GM10248 (cell line): ENCODE measurements at regions not wholly inside any gene's neighbourhood (a gene's known extent, or its start where the extent isn't known, plus 50 kb on each side); places are given as distances from the start of the nearest gene placed in this dataset.
"Not testable (repeated sequence)": the region's sequence is repeated elsewhere in the genome, so short reads cannot be mapped to it uniquely, and the experiment has no call there.

Experiments
- CTCF ChIA-PET: fragments of 300-600 bp; sonication (Branson Sonifier 250); formaldehyde crosslinking; extraction: SDS; loops from one replicate; lab custom pipeline; 2021; ENCODE audit warnings: antibody characterized with exemption; lab: Yijun Ruan, JAX
- POLR2A ChIA-PET: fragments of 350-650 bp; sonication (Branson Sonifier 250); formaldehyde crosslinking; extraction: SDS; loops from one replicate; lab custom pipeline; 2020; ENCODE audit warnings: antibody characterized with exemption; lab: Yijun Ruan, JAX
- DNase-seq: peaks from one replicate; pipeline ENCODE4 v3.0.0; 2012; ENCODE audit errors: extremely low spot score
- CTCF ChIP-seq: IDR thresholded peaks from 2 replicates; pipeline ENCODE4 v1.5.1; 2012; ENCODE audit warnings: mild to moderate bottlenecking, low read depth; ENCODE audit errors: extremely low read depth, missing control alignments, control extremely low read depth

DNA sequence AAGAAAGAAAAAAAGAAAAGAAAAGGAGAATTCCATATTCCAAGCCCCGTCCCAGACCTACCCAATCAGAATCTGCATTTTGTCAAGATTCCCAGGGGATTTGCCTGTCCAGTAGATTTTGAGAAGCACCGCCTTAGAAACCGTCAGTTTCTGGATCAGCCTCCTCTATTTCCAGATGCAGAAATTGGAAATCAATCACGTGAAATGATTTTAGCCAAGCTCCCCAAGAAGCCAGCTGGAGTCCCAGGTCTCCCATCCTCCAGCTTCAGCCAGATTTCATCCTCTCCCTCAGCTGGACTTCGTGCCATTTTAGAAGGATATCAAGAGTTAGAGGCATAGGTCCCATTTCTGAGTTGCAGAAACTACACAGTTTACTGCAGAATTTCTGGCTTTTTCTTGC lies 629.3 kb downstream of the MID1IP1 start:
- ChIA-PET CTCF (no interaction called here), POLR2A (no interaction called here)
- DNase-seq = no peak
- no peak for TF ChIP-seq CTCF

GRCh38 chrX:39431893-39432292 lies 630.6 kb downstream of the MID1IP1 start:
- no peak for DNase-seq
- ChIA-PET POLR2A (no interaction called here), CTCF (no interaction called here)
- no peak for TF ChIP-seq CTCF

DNA sequence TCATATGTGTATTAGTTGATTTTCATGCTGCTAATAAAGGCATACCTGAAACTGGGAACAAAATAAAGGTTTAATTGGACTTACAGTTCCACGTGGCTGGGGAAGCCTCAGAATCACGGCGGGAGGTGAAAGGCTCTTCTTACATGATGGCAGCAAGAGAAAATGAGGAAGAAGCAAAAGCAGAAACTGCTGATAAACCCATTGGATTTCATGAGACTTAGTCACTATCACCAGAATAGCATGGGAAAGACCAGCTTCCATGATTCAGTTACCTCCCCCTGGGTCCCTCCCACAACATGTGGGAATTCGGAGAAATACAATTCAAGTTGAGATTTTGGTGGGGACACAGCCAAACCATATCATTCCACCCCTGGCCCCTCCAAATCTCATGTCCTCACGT lies 633.4 kb downstream of the MID1IP1 start:
- POLR2A ChIA-PET, DNase-seq, CTCF ChIA-PET: not testable (repeated sequence)

DNA sequence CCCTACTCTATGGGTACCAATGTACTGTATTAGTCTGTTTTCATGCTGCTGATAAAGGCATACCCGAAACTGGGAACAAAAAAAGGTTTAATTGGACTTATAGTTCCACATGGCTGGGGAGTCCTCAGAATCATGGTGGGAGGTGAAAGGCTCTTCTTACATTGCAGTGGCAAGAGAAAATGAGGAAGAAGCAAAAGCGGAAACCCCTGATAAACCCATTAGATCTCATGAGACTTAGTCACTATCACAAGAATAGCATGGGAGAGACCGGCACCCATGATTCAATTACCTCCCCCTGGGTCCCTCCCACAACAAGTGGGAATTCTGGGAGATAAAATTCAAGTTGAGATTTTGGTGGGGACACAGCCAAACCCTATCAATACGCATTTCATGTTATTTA lies 635.3 kb downstream of the MID1IP1 start:
- POLR2A ChIA-PET, DNase-seq, CTCF ChIA-PET: not testable (repeated sequence)

DNA sequence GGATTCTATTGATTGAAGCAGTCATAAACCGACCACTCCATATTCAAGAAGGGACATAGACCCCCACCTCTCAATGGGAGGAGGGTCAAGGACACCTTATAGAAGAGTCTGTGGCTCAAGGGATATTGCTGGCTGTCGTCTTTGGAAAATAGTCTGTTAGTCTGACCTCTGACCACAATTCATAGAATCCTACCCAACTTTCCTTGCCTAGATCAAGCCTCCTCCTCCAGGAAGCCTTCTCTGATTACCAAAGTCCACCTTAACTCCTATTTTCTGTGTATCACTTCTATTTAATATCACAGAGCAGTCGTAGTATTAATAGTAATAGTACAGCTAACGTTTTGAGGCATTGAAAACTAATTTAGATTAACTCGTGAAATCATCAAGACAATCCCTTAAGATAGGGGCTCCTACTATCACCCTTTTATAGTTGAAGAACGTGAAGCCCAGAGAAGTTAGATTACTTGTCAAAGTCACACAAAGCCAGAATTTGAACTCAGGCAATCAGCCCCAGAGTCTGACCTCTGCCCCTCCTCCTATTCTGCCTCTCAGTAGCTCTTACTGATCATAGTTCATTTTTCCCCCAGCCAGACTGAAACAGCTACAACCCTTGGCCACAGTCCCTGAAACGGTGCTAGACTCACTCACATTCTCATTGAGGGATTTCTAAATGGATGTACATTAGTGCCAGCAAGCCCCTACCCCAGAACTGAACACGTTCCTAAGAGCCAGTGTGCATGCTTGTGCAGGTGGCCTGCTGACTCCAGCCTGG lies 636.6 kb downstream of the MID1IP1 start:
- no peak for TF ChIP-seq CTCF
- DNase-seq = no peak
- CTCF ChIA-PET = interaction anchor here (0.8 kb wide), 1 partner anchor 17 kb away, joined by 3 read pairs; no protein-coding TSS in a partner anchor
- POLR2A ChIA-PET = no interaction called here

DNA sequence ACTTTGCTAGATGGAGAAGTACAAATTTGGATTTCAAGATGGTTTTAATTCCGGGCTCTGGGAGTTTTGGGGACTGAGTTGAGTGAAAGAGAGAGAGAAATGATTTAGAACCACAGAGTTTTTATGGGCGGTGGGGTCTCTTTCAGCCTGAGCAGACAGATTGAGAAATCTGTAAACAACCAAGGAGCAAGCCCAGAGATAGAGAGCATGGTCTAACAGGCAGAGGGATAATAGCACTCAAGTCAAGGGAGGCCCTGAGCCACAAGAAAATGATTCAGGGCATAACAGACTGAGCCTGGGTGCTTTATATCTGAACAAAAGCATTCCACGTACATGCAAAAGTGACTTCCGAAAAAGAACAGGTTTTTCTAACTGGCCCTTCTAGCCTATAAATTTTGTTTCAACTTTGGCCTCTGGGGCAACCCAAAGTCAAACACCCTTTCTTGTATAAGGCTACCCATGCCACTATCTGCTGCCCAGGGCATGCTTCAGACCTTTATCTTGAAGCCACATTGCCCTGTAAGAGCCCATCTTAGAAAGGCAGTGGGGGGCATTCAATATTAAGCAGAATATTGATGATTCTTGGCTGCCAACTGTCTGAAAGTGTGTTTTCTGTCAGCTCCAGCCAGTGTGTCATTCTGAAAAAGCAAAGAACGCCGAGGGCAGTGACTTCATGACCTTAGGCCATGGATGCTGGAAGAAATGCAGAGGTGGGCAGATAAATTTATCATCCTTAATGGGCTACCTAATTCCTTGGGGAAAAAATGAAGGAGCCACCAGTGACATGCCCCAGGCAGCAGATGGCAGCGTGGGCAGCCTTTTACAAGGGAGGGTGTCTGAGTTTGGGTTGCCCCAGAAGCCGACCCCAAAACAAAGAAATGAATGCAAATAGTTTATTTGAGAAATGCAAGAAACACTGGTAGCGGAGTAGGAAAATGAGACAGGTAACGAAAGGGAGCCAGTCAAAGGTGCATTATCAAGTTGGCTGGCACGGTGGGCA lies 637.6 kb downstream of the MID1IP1 start:
- DNase-seq = no peak
- TF ChIP-seq CTCF = peak; percentile 20
- CTCF ChIA-PET = interaction anchor here (1.5 kb wide), 1 partner anchor 19 kb away, joined by 3 read pairs; no protein-coding TSS in a partner anchor
- POLR2A ChIA-PET = no interaction called here

DNA sequence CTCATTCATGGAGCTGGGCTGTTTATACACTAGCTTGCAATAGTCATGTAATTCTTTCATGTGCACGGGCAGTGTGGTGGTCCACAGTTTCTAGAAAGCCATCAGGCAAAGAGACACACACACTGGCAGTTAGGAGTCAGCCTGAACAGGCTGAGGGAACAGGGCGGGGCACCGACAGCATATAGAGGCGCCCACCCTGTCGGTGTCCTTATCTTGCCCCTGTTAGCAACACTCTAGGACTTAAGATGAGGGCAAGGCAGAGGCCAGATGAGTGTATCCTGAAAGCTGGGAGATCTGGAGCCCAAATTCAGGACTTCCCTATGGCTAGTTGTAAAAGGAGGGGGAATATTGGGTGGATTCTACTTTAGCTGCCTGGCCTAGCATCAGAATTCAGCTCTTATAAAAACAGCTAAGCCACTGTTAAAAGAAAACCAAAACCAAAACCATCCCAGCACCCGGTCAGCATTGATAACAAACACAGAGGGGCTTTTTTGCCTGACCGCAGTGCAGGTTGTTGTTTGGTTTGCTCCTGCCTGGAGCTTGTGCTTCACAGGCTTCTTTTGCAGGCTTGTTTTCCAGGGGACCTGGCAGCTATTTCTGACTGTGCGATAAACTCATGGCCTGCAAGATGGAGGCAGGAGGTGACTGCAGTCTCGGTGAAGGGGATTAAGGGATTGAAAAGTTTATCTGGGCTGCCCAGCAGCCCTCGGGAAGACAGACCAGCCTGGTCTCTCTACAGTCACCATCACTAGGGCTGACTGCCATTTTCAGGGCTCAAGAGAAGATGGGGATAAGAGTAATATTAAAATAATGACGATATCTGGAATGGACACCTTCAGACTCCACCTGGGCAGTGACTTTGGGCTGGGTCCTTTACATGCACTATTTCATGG lies 638.9 kb downstream of the MID1IP1 start:
- POLR2A ChIA-PET = no interaction called here
- TF ChIP-seq CTCF = no peak
- CTCF ChIA-PET = interaction anchor here (1.5 kb wide), 1 partner anchor 18 kb away, joined by 3 read pairs; no protein-coding TSS in a partner anchor
- DNase-seq = peak; percentile 29
